Kidney epithelial cell (primary cell): ENCODE measurements at regions not wholly inside any gene's neighbourhood (a gene's known extent, or its start where the extent isn't known, plus 50 kb on each side); places are given as distances from the start of the nearest gene placed in this dataset.

Experiments
- DNase-seq: peaks from one replicate; pipeline ENCODE4 v3.0.0-alpha.2; 2010; ENCODE audit warnings: low read depth
- H3K27me3 ChIP-seq: 2 replicates; pipeline ENCODE4 v1.6.0; 2011; ENCODE audit warnings: low read length; ENCODE audit not compliant: control insufficient read depth, insufficient read depth
- H3K36me3 ChIP-seq: 2 replicates; pipeline ENCODE4 v1.5.1; 2011; ENCODE audit warnings: low read length; ENCODE audit not compliant: control insufficient read depth, insufficient read depth
- H3K4me3 ChIP-seq: 2 replicates; pipeline ENCODE4 v1.5.1; 2011; ENCODE audit warnings: low read depth, mild to moderate bottlenecking, control low read depth, low read length
- TF ChIP-seq, protein P1 (sequence below): IDR thresholded peaks from 2 replicates; pipeline ENCODE4 v1.5.1; 2011; ENCODE audit warnings: mild to moderate bottlenecking, moderate library complexity, low read length, control low read depth, inconsistent platforms; ENCODE audit not compliant: insufficient read depth, poor library complexity, severe bottlenecking

DNA sequence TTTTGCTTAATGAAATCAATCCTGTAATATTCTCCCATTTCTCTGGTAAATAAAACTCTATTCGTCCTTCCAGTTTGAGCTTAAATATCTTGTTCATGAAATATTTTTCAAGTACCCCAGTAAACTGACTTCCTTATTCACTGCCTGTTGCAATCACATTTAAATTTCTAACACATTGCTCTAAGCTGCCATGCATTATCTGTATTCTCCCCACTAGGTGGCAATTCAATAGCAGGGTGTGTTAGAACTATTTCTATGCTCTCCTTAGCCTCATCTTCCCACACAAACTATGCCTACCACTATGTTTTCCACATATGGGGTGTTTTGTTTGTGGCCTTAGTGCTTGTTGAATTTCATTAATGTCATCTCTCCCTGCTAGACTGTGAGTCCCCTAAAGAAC lies 377.1 kb upstream of the HS3ST1 start:
- TF ChIP-seq, protein P1, sequence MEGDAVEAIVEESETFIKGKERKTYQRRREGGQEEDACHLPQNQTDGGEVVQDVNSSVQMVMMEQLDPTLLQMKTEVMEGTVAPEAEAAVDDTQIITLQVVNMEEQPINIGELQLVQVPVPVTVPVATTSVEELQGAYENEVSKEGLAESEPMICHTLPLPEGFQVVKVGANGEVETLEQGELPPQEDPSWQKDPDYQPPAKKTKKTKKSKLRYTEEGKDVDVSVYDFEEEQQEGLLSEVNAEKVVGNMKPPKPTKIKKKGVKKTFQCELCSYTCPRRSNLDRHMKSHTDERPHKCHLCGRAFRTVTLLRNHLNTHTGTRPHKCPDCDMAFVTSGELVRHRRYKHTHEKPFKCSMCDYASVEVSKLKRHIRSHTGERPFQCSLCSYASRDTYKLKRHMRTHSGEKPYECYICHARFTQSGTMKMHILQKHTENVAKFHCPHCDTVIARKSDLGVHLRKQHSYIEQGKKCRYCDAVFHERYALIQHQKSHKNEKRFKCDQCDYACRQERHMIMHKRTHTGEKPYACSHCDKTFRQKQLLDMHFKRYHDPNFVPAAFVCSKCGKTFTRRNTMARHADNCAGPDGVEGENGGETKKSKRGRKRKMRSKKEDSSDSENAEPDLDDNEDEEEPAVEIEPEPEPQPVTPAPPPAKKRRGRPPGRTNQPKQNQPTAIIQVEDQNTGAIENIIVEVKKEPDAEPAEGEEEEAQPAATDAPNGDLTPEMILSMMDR: peak; percentile 62
- H3K27me3 ChIP-seq: no peaks in the 10 kb centered on the region
- H3K36me3 ChIP-seq: no peaks in the 10 kb centered on the region
- no peak overlapping the region for H3K4me3 ChIP-seq
- no peak for DNase-seq

DNA sequence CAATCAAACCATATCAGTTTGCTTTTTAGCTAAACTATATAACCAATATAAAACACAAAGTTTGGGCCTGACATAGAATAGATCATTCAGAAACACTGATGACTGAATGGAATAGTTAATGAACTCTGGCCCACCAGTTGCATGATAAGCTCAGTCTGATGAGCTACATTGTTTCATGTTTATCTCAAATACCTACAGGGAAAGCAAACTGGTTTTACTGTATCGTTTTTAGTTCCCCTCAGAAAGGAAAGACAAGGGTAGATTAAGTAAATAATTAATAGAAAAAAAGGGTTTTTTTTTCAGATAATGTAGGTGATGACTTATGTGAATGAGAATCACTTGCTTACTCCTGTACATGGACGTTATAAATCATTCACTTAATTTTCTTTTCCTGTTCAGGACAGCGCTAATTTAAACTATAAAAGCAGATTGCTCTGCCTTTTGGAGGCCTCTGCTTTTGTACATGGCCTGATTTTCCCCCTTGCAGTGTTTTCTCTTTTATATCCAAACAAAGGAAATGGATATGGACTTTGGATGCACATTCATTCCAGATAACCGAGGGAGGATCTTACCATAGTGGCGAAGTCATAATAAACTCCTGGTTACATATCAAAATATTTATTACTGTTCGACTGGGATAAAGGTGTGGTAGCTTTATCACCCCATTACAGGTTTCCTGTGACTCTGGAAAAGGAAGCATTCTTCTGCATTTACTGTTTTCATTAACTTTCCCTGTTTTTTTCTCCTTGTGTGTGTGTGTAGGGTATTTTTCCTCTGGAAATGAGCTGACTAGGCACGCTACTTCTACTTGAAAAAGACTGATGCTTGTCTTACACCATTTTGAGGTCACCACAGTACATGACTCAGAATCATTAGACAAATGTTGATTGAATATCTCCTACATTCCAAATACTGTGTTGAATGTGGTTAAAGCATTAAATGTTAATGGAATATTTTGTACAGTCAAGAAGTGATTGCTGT lies 373.1 kb upstream of the HS3ST1 start:
- TF ChIP-seq, protein P1: no peak
- no peak for DNase-seq
- no peaks in the 10 kb centered on the region for H3K36me3 ChIP-seq
- no peaks in the 10 kb centered on the region for H3K27me3 ChIP-seq
- no peak overlapping the region for H3K4me3 ChIP-seq

DNA sequence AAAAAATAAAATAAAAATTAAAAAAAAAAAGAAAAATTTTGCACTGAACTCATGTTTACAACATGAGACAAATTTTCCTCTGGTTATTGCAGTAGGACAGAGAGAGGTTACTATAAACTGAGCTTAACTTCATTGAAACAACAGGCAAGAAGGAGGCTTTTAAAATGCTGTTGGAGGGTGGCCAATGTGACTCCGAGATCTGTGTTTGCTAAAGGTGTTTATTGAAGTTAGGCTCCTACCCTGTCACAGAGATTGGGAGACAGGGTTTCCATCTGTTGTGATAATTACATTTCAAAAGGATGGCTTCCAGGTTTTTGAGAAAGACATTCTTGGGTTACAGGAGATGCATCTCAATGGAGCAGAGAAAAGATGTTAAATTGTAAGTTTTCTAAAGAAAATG lies 370.5 kb upstream of the HS3ST1 start:
- Histone ChIP-seq H3K27me3 (no peaks in the 10 kb centered on the region), H3K4me3 (no peak overlapping the region), H3K36me3 (no peaks in the 10 kb centered on the region)
- no peak for DNase-seq
- TF ChIP-seq, protein P1: no peak

DNA sequence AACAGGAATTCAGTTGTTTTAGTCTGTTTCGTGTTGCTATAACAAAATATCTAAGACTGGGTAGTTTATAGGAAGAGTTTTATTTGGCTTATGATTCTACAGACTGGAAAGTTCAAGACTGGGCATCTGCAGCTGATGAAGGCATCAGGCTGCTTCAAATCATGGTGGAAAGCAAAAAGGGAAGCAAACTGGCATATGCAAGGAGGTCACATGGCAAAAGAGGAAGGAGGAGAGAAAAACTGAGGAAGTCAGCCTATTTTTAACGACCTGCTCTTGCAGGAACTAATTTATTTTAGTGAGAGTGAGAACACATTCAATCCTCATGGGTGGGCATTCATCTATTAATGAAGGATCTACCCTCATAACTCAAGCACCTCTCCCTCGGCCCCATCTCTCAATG lies 363.1 kb upstream of the HS3ST1 start:
- TF ChIP-seq, protein P1: no peak
- Histone ChIP-seq H3K36me3 (no peaks in the 10 kb centered on the region), H3K4me3 (no peak overlapping the region), H3K27me3 (no peaks in the 10 kb centered on the region)
- DNase-seq: no peak

DNA sequence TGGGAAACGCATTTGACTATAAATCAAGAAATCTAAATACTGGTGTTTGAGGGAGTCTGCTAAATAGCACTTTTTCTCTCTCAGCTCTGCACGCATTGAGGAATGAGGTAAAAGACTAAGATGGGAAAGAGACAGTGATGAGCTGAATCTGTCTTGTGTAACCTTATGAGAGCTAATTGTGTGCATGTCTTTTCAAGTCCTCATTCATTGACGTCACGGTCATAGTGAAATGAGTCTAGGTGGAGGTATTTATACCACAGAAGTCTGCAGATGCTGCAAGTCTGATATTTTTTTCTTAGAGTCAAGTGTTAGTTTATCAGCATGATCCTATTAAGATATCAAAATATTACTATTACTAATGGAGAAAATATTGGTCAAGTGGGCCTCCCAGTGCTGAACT lies 361.5 kb upstream of the HS3ST1 start:
- Histone ChIP-seq H3K4me3 (no peak overlapping the region), H3K27me3 (no peaks in the 10 kb centered on the region), H3K36me3 (no peaks in the 10 kb centered on the region)
- DNase-seq: no peak
- TF ChIP-seq, protein P1: no peak

DNA sequence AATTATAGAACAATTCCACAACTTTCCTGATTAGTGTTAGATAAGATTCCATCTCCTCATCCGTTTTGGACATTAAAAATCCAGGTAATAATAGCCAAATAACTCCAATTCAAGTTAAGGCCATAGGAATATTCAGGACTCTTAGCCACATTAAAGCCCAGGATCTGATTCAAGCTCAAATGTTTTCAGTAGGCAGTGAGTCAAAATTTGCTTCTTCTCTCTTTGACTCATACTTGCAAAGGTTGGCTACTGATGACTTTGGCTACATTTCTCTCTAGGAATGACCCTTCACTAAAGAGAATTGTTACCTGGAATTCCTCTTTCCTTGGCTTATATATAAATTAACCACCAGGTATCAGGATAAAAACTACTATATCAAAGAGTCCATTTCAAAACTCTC lies 354.9 kb upstream of the HS3ST1 start:
- no peak for DNase-seq
- H3K4me3 ChIP-seq: no peak overlapping the region
- TF ChIP-seq, protein P1: no peak
- H3K27me3 ChIP-seq: no peaks in the 10 kb centered on the region
- no peaks in the 10 kb centered on the region for H3K36me3 ChIP-seq
